GM19372 (cell line): ENCODE measurements at regions not wholly inside any gene's neighbourhood (a gene's known extent, or its start where the extent isn't known, plus 50 kb on each side); places are given as distances from the start of the nearest gene placed in this dataset.
"Not testable (repeated sequence)": the region's sequence is repeated elsewhere in the genome, so short reads cannot be mapped to it uniquely, and the experiment has no call there.

Experiments used
- ATAC-seq: cut with Tn5 transposase; IDR thresholded peaks from one replicate; pipeline ENCODE4 v1.9.1; 2021; ENCODE audit warnings: mild to moderate bottlenecking, low read depth, moderate library complexity; ENCODE audit not compliant: unreplicated experiment

DNA sequence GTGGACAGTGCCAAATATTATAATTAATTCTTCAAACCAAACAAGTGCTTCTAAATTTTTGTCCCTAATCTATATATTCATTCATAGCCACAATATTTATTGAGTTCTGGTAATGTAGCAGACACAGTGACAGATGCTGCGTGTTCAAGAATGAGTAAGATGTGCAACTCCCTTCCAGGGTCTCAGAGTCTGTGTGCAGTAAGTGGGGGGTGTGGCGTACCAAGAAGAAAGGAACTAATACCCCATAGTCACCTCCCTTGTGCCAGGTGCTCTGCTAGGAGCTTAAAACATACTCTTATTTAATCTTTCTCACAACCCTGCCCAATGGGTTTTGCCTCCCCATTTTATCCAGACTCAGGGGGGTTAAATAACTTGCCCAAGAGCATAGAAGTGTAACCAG, 358.7 kb downstream of the BARHL2 start:
- no peak for ATAC-seq

DNA sequence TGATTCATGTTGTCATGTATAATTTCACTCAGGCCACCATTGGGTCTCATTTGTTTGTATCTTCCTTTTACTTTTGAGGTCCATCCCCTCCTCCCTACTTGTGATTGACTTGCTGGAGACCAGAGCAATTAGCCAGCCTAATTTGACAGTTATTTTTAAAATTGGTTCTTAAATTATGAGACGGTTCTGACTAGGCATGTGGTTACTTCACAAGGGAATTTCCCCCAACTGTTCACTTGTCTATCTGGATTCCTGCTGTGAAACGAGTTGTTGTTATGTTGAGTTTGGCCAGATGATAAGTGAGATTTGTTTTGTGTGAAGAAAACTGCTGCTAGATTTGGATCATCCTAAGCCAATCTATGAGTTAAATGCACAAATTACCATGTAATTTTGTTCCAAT, 359.1 kb downstream of the BARHL2 start:
- peak; percentile 65 for ATAC-seq

DNA sequence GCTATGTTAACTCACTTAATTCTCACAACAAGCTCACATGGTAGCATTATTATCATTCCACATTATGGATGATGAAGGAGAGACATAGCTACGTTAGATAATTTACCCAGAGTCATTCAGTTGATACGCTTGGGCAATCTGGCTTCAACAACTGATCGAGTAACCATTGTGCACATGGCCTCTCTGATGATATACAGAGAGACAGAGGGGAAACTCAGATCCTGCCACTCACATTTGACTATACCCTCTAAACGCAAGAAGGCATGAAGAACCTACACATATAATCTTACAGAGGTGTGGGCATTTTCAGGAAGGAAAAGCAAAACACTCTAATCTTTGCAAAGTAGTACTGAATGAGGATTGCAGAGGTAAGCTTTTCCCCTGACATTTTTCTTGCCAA, 360.1 kb downstream of the BARHL2 start:
- ATAC-seq = no peak

DNA sequence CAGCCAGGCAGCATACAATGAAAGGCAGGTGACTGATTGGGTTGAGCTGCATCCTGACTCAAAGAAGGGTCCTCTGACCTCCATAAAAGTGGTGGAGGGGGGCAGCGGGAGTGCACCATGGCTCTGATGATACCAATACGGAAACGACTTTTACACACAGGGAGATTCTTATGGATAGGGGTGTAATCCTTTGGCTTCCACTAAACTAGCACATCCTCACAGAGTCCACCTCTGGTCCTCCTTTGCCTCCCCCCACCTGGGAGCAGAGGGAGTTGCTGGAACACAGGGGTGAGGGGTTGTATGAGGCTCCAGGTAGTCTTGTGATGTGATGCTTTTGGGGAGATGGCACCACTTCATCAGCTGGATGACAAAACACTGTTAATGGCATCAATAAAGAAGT, 361.0 kb downstream of the BARHL2 start:
- ATAC-seq = no peak

DNA sequence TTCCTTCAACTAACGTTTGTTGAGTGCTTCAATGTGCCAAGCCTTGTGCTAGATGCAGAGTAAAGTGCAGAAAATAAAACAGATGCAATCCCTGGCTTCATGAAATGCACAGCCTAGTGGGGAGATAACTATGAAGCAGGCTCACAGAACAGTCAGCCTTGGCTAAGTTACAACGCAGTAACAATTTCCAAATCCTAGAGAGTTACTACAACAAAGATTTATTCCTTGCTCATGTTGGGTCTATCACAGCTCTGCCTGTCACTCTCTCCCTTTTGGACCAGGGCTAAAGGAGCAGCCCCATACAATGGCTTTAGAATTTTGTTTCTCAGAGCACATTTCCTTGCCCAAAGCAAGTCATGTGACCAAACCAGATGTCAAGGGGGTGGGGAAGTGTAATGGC, 359.8 kb downstream of the ZNF326 start:
- no peak for ATAC-seq

DNA sequence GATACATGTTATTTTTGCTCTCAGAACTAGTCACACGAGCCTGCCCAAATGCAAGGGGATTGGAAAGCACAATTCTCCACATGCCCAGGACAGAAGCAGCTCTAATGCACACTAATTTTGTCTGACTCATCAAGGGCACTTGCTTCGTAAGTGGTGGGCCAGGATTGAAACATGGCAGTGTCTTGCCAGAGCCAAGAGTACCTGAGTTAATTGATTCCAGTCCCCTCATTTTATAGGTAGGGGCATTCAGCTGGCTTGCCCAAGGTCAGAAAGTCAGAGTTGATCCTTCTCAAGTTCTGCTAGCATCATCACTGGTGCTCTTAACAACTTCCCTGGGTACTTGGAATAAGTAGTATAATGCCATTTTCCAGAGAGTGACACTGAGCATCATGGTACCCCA, 356.1 kb downstream of the ZNF326 start:
- no peak for ATAC-seq

DNA sequence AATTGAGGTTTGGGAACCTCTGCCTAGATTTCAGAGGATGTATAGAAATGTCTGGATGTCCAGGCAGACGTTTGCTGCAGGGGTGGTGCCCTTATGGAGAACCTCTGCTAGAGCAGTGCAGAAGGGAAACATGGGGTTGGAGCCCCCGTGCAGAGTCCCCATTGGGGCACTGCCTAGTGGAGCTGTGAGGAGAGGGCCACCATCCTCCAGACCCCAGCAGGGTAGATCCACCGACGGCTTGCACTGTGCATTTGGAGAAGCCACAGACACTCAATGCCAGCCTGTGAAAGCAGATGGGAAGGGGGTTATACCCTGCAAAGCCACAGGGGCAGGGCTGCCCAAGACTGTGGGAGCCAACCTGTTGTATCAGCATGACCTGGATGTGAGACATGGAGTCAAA, 354.6 kb downstream of the ZNF326 start:
- ATAC-seq = no peak

DNA sequence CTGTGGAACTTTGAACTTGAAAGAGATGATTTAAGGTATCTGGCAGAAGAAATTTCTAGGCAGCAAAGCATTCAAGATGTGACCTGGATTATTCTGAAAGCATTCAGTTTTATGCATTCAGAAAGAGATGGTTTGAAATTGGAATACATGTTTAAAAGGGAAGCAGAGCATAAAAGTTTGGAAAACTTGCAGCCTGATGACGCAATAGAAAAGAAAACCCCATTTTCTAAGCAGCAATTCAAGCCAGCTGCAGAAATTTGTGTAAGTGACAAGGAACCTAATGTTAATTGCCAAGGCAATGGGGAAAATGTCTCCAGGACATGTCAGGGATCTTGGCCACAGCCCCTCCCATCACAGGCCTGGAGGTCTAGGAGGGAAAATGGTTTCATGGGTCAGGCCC, 354.0 kb downstream of the ZNF326 start:
- ATAC-seq = no peak

DNA sequence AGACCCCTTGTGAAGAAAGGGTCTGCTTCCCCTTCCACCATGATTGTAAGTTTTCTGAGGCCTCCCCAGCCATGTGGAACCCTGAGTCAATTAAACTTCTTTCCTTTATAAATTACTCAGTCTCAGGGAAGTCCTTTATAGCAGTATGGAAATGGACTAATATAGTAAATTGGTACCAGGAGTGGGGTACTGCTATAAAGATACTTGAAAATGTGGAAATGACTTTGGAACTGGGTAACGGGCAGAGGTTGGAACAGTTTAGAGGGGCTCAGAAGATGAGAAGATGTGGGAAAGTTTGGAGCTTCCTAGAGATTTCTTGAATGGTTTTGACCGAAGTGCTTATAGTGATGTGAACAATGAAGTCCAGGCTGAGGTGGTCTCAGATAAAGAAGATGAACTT, 353.5 kb downstream of the ZNF326 start:
- not testable (repeated sequence) for ATAC-seq

DNA sequence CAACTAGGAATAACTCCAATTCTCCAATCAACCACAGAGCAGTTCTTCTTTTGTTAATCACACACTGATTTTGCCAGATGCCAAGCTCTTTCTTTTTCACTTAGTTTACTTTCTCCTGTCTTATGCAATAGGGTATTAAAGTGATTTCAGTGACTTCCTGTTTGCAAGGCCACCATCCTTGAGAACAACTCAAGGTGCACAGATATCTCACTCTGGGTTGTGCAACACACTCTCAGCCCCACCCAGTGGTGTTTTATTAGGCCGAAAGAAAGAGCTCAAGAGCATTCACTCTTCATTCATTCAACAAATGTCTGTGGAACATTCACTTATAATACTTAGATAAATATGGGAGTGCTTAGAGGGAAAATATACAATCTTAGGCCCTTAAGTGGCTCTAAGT, 352.5 kb downstream of the ZNF326 start:
- ATAC-seq = no peak

DNA sequence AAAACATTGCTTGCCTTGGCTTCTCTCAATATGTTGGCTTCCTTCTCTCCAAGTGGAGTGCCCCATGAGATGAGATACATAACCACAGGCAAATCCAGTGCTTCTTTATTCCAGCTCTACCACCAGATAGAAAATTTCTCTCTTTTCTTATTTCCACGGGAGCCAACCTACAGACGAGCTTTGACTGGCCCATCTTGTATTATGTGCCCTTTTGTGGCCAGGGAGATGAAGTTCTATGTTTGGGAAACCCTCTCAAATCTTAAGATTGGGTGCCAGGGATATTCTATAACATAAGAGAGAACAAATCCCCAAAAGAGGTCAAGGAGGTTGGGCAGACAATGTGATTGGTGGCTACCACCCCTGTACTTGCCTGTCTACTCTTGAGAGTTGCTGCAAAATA, 351.8 kb downstream of the ZNF326 start:
- ATAC-seq = no peak

DNA sequence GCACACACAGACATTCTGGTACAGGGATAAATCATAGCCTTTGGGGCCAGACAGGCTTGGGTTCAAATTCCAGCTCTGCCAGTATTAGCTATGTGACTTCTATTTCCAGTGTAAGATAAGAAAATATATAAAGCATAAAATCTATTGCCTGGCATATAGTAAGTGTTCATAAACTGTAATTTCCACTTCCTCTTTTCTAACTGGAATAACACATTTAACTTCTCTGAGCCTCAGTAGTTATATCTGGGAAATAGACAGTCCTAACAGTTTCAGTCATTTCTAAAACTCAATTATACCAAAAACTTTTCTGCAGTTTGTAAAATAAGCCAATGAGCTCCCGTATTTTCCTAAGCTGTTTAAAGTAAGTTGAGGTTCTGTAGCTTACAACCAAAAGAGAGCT, 351.4 kb downstream of the ZNF326 start:
- no peak for ATAC-seq

DNA sequence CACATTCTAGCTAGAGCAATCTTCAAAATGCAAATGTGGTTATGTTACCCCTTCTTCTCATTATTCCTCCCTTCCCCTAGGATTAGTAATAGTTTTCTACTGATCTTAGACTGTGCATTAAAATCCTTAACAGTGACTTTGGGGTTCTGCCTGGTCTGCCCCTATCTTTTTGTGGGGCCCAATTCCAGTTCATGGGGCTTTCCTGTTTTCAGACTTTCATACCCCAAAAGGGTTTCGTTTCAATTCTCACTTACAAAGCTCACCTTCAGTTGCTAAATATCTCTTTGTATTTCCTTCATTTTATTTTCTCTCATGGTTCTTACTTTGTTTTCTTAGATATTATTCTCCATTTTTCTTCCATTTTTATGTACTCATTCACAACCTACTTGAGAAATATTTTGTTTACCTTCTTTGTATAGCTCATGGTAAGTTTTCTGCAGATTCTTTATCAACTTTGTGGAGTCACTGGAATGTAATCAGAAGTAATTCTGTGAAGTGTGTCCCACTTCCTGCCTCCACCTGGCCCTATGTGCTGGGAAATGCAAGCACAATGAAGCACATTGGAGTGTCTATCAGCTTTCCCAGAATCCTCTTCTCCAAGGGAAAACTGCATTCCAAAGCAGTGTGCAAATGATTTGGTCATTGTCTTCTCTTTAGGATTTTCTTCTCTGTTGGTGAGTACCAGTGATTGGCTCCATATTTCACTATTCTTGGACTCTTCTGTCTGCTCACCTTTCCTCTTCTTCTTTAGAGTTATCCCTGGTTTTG, 350.2 kb downstream of the ZNF326 start:
- peak; percentile 51 for ATAC-seq

DNA sequence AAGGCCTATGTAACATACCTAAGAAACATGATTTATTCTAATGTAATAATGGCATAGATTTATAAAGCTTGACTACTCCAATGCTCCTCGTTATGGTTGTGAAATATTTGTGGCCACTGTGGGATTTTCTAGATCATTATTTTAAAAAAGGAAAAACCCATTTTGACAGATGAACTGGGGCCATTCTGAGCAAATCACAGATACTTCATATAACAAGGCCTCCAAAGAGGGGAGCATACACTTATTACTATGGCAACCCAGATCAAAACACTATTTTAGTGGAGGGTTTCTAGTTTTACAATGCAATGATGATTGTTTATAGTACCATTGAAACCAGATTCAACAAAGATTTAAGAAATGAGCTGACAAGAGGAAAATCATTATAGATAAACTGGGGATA, 346.6 kb downstream of the ZNF326 start:
- ATAC-seq = no peak

DNA sequence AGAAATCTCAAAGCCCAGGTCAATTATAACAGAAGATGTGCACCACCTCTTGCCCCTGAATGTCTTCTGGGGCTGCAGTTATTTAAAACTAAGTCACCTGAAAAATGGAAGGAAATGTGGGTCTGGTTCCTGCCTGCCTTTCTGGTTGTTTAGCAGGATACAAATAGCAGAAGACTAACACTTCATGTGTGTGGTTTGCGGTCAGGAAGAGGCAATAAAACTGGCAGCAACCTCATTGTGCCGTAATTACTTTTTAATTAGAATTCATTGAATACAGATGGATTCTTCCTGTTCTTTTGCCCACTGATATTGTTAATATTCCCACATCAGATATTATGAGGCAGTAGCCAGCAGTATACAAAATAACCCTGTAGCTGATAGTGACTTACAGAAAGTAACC, 345.7 kb downstream of the ZNF326 start:
- no peak for ATAC-seq

DNA sequence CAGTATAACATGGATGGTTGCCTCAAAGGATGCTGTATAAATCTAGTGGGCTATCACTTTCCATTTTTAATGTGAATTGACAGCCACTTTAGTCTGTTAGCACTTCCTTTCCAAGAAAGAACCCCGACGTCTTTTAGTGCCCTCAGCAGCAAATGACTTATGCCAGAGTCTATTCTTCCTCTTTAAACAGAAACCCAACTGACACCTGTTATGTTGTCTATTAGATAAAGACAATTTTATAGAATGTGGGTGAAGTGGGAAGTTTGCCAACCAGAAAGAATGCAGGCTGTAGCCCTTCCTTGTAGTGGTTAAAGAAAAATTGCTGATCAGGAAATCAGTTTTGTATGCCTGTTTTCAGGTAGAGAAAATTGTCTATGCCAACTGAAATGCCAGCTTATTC, 344.9 kb downstream of the ZNF326 start:
- no peak for ATAC-seq

DNA sequence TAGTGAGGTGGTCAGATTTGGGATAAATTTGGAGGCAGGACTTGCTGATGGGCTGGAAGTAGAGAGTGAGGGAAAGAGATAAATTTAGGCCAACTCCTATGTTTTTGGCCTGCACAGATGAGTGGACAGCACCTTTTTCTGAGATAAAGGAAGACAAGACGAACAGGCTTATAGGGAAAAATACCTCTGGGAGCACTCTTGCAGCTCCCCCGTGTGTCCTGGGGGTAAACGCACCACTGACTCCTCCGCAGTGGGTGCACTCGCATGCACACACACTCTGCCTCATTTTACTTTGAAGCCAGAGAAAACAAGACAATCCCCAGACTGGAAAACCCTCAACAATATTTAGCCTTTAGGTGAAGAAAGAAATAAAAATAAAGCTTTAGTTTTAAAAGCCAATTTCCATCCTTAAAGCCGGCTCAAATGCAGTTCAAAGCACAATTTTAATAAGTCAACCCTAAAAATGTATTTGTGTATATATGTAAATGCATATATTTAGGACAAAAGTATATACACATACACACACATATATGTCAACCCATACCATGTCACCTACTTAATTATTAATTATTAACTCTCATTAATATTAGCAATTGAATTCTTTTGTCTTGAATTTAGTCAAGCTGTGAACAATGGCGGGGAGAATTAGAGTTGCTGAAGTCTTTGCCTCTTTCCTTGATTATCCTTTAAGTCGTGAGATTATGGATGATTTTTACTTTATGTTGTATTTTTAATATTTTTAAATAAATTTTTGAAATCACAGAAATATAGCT, 341.8 kb downstream of the ZNF326 start:
- ATAC-seq = no peak

DNA sequence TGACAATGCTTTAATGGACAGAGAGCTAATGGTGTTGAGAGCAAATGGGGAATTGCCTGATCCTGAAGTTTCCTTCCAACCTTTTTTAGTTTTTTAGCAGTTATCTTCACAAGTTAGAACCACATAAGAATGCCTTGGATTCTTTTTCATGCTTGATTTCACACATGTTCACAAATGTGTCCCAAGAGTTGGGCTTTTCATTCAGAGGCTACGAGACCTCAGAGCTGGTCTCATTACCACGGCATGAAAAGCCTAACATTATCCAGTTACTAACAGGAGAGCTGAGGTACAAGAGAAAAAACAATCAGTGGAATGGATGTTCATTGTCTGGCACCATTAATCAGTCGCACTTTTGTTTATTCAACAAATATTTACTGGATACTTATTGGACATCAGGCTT, 340.6 kb downstream of the ZNF326 start:
- ATAC-seq = no peak

DNA sequence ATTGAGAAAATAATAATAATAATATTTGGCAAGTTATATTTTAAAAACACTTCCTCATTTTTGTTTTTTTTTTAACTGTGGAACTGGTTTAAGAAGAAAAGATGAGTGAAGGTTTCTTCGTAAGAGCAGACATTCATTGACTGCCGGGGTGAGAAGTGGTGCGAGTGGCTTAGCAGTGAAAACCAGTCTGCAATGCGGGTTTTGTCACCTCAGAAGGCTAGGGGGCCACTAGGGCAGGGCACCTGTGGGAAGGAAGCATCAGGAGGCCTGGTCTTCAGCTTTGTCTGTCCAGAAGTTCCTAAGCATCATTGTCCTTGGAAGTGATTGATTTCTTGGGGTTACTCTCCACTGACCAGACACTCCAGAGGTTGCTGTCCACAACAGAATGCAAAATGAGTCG, 339.2 kb downstream of the ZNF326 start:
- ATAC-seq = no peak

DNA sequence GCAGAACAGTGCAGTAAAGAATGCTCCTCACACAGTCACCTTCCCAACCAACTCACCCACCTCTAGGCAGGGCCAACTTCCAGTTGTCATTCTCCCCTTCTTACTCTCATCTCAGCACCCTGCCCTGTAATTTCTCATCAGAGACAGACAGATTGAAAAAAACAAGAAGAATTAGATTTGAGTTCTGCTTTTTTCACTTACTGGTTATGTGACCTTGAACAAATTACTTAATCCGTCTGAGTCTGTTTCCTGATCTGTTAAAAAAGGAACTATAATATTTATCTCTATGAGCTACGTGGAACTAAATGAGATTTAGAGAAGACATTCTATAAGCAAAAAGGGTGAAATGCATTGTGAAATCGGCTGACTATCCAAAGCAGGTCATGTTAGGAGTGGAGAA, 330.3 kb downstream of the ZNF326 start:
- ATAC-seq = no peak

DNA sequence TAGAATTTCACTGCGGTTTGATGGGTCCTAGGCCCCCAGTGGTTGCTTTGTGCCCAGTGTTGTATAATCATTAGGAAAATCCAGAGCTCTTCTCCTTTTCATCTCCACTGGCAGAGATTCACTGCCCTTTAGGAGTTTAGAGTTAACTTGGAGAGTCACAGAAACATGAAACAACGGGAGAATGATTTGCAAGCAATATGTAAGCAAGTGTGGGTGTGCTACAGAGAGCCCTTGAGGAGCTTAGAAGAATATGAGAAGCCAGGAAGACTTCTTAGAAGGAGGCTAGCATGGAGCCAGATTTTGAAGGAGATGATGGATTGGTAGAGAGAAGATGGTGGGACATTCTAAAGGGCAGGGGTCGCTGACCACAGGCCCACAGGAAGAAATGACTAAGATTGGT, 327.3 kb downstream of the ZNF326 start:
- ATAC-seq = no peak

DNA sequence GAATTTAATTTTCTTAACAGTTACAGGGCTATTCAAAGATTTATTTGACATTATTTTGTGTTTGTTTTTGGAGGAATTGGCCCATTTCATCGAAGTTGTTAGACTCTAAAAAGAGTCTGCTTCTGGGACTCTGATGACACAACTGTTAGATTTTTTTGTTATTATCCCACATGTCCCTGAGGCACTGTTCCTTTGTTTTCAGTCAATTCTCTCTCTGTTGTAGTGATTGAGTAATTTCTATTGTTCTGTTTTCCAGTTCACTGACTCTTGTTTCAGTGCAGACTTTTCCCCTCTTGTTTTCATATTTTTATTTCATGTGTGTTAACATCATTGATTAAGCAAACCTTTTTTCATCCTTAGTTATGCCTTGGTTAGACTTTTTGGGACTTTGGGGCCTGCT, 325.0 kb downstream of the ZNF326 start:
- no peak for ATAC-seq
